GM21390 (cell line): ENCODE measurements at regions not wholly inside any gene's neighbourhood (a gene's known extent, or its start where the extent isn't known, plus 50 kb on each side); places are given as distances from the start of the nearest gene placed in this dataset.

Source experiments
- ATAC-seq: cut with Tn5 transposase; IDR thresholded peaks from one replicate; pipeline ENCODE4 v1.9.1; 2021; ENCODE audit not compliant: unreplicated experiment

DNA sequence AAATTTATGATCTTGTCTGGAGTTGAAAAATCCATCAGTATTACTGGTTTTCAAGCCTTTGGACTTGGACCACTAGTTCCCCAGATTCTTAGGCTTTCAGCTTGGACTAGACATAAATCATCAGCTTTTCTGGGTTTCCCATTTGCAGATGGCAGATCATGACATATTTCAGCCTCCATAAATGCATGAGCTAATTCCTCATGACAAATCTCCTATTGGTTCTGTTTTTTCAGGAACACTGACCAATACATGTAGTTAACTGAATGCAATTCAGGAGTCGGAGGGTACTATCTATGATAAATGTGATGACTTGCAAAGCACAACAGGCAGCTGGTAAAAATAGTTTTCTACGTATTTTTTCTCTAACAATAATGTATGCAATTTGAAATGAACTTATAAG lies 635.6 kb downstream of the TRAM1L1 start:
- ATAC-seq = no peak

DNA sequence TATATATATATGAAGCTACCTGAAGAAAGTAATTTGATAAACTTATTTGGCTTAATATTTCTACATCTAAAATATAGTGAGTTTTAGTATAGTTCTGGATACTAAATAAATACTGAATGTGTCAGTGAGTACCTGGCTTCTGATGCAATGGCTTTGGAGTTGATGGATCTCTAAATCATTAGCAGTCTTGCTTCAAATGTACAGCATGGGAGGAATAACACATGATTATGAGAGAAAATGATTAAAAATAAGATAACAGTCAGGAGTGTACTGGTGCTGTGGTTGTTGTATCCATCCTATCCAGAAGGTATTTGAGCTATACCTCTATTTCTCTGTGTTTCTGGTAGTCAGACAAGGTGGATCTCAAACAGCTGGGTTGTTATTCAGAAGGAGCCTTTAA lies 641.3 kb downstream of the TRAM1L1 start:
- no peak for ATAC-seq

DNA sequence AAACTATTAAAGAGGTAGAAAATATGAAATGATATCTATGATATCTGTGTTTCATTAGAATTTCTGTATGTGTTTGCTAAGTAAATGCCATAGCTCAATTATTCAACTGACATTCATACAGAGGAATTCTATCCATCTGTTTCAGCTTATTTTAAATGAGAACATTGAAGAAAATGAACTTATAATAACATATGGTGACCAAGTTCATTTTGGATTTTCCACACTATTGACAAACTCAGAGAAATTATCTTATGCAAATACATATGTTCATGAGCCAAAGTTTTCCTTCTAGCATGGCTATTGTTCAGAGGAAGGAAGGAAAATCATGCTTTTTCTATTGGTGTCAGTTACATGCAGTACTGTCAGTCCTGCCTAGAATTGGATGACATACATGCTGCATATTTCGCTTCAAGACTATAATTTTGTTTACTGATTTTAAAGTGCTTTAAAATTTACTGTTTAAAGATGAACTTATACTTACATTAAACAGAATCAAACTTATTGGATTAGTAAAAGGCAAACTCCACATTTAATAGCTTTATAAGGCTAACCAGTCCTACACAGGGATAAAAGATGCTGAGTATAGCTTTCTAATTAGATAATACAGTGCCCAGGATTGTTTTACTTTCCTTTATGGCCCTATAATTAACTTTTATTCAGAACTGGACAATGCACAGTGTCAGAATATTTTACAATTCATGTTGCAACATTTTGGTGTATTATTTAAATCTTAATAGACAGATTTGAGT lies 646.2 kb downstream of the TRAM1L1 start:
- ATAC-seq = no peak

DNA sequence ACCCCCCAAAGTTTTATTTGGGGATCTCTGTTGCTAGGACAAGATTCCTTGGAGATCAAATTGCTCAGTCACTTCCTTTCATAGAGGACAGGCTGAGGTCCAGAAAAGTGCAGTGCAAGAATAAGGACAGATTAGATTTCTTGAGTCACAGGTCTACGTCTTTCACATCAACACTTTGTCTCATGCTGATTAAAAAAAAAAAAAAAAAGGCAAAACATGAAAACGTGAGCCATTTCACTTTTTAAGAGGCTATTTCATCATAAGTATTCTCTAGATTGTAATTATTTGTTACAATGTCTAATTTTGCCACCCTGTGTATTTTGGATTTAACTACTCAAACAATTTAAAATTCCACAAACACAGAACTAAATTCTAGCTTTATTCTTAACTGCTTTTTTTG lies 647.0 kb downstream of the TRAM1L1 start:
- no peak for ATAC-seq

DNA sequence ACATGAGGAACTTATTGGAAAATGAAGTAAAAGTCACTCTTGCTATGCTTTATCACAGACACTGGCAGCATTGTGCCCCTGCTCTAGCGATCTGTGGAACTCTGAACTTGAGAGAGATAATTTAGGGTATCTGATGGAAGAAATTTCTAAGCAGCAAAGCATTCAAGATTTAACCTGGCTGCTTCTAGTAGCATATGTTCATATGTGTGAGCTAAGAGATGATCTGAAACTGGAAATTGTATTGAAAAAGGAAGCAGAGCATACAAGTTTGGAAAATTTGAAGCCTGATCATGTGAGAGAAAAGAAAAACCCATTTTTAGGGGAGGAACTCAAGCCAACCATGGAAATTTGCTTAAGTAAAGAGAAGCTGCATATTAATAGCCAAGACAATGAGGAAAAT lies 657.7 kb downstream of the TRAM1L1 start:
- no peak for ATAC-seq

DNA sequence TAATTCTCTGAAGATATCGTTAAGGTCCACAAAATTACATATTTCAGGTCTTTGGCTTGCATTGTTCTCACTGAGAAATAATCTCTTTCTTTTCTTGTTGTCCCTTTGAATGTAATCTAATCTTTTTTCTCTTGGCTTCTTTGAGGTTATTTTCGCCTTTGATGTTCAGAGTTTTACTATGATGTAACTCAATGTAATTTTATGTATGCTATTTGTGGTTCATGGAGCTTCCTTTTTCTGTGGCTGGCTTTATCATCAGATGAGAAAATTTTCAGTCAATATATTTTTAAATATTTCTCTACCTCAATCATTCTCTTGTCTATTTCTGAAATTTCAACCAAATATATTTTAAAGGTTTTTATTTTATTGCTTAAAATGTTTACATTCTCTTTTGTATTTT lies 672.2 kb downstream of the TRAM1L1 start:
- no peak for ATAC-seq

DNA sequence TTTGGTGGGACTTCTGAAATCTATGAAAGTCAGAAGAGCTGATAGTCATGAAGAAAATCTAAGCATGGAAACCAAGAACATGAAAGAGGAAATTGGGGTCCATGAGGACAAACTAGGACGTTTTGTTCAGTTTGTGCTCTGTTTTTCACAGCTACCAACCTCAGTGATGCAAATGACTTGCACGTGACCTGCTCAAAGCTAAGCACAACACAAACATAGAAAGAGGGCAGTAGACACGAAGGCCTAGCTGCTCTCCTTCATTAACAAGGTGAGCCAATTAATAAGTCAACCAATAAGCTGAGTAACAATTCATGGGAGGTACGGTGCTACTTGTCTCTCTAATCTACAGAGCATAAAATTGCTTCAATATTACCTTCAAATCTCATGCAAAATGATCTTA lies 684.1 kb downstream of the TRAM1L1 start:
- ATAC-seq = no peak

DNA sequence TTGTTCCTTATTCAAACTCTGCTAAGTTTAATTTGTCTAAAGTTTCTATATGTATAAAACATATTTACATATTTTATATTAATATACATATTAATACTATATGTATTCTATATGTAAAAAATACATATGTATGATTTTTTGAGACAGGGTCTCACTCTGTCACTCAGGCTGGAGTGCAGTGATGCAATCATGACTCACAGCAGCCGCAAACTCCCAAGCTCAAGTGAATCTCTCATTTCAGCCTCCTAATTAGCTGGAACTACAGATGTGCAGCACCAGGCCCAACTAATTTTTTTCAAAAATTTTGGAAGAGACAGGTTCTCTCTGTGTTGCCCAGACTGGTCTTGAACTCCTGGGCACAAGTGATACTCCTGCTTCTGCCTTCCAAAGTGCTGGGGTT lies 684.9 kb downstream of the TRAM1L1 start:
- ATAC-seq = no peak

DNA sequence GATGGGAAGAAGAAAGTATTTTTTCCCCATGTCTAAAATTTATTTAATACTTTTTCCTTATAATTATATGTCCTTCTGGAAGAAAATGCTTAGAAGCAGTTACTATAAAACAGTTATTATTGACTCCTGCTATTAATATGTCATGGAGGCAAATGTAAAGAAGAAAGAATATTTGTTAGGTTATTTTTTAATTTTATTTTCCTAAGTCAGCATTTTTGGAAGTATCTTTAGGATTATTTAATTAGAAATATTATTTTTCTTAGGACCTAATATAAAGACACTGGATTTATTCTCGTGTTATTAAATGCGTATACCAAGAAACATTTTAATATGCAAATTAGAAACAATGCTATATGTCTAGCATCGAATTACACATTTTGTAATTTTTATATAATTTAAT lies 687.7 kb downstream of the TRAM1L1 start:
- no peak for ATAC-seq

DNA sequence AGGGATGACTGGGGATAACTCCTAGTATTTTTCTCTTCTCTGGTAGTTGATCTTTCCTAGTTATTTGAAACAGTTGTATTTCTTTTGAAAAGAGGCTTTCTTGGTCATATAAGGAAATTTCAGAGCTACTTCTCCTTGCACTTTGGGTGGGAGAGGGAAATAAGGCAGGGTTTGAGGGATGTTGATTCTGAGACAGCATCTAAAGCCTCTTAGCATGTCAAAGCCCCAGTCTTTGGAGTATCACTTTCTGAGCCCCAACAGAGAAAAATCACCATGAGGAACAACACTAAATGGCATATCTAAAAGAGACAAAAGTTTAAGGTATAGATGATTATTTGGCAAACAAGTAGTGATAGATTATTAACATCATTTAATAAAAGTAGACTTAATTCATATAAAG lies 688.1 kb downstream of the TRAM1L1 start:
- no peak for ATAC-seq

DNA sequence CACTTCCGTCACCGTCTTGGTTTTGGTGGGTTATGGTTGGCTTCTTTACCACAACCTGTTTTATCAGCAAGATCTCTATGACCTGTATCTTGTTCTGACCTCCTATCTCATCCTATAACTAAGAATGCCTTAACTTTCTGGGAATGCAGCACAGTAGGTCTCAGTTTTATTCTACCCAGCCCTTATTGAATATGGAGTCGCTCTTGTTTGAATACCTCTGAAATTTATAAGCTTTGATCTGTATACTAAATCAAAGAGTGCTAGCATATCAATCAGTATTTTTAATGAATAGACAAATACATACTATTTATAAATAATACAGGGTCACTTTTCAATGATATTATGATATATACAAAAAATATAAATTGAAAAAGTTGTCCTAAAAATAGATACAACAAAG lies 690.0 kb downstream of the TRAM1L1 start:
- no peak for ATAC-seq

DNA sequence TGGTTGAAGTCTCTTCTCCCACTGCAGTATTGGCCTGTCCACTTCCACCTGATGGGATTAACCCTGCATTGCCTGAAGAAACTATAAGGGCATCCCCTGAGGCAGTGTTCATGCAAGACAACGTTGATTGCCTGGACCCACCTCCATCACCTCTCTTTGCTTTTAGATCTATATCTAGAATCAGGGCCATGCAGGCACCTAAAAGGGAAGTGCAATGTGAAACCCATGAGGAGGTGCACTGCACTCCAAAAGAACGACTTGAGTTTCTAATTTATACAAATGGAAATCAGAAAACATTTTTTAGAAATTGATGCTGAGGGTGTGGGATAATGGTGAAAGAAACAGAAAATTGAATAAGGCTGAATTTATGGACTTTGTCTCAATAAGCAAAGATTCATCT lies 694.4 kb downstream of the TRAM1L1 start:
- ATAC-seq = no peak

DNA sequence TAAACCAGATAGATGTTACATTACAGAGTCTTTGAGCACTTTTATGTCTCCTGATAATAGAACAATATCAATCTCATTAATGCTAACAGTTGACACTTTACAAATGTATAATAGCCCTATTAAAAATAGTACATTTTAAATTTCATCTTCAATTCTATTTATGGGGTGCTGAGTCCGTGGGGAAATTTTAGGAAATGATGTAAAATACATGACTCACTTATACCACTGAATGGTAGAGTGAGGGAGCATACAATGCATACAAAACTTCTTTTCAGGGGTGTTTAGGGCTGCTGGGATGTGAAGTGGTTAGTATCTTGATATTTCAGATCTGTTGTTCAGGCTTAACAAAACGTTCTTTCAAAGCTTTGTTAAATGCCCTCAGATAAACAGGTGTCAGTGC lies 696.2 kb downstream of the TRAM1L1 start:
- ATAC-seq = no peak

DNA sequence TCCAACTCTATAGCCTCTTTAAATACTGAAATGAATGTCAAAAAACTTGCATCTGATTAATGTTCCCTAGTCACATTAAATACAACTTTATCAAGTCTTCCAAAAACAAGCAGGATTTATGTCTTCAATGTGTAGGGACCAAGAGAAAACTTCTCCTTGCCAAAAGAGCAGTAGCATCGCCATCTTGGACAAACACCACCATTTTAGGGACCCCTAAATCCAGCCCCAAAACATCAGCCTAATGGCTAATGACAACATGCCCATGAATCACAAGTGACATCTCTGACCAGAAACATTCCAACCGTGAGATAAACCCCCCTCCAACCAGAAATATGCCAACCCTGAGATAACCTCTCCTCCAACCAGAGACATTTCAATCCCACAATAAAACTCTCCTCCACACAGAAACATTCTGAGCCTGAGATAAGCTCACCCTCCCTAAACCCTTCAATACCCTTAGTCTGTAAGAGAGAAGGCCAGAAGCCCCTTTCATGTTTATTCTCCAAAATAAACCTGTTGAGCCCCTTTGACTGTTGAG lies 697.4 kb downstream of the TRAM1L1 start:
- ATAC-seq = no peak

DNA sequence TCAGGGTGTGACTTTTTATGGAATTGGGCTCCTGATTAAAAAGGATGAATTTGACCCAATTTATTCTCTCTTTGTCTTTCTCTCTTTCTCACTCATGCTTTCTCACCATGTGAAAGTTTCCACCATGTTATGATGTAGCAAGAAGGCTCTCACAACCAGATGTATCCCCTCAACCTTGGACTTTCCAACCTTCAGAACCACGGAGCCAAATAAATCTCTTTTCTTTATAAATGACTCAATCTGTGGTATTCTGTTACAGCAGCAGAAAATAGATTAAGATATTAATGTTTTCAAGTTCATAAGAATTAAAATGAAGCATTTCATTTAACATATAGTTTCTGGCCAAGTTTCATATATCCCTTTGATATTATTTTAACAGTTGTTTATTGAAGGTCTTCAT lies 698.5 kb downstream of the TRAM1L1 start:
- ATAC-seq = no peak

DNA sequence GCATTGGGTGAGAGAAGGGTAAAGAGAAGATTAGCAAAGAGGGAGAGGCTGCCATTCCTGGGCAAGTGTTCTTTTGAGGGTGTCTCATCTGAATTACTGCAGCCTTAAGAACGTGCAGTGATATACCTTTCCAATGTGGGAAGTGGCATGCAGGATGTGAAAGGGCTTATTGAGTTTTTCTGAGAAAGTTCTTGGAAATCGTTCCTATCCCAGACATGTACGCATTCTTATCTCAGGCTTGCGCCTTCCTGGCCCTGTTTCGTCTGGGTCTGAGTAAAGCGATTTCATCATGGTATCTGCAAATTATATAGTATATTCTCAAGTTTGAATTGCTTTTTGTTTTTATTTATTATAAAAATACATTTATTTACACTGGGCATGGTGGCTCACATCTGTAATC lies 699.8 kb downstream of the TRAM1L1 start:
- ATAC-seq = no peak

DNA sequence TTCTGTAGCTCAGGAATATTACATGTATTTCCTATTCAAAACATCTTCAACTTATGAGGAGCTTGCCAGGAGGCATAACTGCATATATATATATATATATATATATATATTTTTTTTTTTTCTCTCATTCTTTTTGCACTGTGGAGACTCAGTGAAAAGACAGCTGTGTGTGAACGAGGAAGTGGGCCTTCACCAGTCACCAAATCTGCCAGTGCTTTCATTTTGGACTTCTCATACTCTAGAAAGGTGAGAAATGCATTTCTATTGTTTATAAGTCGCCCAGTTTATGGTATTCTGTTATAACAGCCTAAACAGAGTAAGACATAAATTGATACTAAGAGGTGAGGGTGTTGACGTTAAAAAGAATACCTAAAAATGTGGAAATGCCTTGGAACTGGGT lies 710.6 kb downstream of the TRAM1L1 start:
- ATAC-seq = peak; percentile 51

DNA sequence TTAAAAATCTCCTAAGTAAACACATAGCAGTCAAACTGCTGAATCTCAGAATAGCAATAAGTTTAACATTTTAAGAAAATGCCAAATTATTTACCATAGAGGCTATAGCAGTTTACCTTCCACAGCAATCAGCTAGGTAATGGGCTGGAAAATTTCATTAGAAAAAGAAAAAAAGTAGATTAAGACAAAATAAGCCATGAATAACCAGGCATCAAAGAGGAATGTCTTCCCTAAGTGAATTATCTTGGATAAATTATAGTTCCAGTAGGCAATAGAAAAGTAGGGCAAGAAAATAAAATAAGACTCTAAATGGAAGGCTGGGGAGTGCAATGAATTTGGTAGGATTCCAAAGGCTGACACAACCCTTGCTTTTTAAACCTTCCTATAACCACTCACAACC lies 722.8 kb downstream of the TRAM1L1 start:
- no peak for ATAC-seq

DNA sequence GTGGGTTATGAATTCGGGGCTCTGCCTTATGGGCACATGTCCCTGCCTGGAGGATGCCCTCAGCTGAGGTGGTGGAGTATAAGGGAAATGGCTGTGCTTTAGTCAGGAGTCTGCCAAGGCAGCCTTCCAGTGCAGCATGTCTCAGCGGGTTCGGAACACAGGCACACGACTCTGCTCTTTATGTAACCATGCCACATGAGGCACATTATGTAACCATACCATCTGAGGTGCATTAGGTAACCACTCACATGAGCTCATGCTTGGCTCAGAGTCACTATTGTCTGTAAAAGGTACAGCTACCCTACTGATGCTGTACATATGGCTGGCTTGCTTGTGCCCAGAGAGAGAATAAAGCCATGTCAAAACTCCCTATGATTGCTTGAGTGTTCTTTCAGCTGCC lies 723.6 kb downstream of the TRAM1L1 start:
- no peak for ATAC-seq

DNA sequence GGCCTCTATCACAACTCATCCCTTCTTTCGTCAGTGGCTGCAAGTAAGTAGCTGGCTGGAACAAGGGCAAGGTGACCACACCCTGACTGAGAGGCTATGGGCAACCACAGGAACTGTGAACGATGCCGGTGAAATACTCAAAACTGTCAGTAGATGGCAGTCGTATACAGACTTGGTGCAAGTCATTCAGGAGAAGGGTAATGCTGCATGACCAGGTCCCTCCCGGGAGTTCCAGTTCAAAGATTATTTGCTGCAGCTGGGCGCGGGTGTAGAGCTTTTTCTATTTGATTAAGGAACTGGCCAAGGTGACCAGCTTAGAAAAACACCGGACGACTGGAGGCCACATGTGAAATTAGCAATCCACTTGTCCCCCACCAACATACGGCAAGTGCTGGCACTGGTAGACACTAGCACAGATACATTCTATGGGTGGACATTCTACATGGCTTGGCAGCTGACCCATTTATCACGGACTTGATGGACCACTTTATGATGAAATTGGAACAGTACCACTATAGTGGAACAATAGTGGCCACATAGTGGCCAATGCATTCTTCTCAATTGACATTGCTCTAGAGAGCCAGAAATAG lies 726.6 kb downstream of the TRAM1L1 start:
- ATAC-seq = peak; percentile 97

DNA sequence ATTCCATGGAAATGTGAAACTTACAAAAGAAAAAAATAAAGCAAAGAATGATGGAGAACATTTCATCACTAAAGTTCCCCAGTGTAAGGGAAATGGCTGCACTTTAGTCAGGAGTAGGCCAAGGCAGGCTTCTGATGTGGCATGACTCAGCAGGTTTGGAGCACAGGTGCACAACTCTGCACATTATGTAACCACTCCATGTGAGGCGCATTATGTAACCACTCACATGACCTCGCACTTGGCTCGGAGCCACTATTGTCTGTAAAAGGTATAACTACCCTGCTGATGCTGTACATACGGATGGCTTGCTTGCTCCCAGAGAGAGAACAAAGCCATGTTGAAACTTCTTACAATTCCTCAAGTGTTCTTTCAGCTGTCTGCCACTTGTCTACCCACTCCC lies 727.6 kb downstream of the TRAM1L1 start:
- ATAC-seq = no peak

DNA sequence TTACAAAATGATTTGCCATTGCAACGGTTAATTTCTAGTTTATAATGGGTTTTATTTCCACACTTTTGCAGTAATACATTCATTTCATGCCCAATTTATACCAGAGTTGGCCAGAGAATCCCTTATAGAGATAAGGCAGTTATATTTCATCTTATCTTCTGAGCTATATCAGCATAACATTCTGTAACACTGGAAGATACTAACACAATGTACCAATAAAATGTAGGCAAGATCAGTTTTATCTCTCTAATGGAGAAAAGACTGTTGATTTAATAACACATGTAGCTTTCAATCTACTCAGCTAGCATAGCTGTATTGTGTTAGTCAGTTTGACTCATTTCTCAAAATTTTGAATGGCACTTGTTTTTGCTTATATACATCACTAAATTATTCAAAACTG lies 738.6 kb downstream of the TRAM1L1 start:
- no peak for ATAC-seq

DNA sequence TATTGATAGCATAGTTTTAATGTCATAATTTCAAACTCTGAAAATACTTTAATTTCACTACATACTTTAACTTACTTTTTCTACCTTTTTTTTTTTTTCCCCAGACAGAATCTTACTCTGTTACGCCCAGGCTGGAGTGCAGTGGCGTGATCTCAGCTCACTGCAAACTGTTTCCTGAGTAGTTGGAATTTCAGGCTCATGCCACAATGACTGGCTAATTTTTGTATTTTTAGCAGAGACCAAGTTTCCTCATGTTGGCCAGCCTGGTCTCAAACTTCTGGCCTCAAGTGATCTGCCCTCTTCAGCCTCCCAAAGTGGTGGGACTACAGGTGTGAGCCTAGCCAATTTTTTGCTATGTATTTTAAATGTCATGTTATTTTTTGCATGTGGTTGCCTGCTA lies 741.6 kb downstream of the TRAM1L1 start:
- no peak for ATAC-seq
